Testis (tissue), 2 donors: ENCODE measurements at regions not wholly inside any gene's neighbourhood (a gene's known extent, or its start where the extent isn't known, plus 50 kb on each side); places are given as distances from the start of the nearest gene placed in this dataset.

ENCODE experiments used
- POLR2A ChIP-seq: fragments of 450-650 bp; IDR thresholded peaks from one replicate; pipeline ENCODE4 v1.6.1; 2017; ENCODE audit warnings: antibody characterized with exemption, mild to moderate bottlenecking, moderate library complexity
- TF ChIP-seq, protein P1 (sequence below), 3 experiments: fragments of 450-650 bp in 2 of 3; fragments of 200-600 bp in 1 of 3; sonication (generic) in 1 of 3; IDR thresholded peaks; one replicate each; pipeline ENCODE4 v1.5.1; 2016 to 2019; ENCODE audit warnings: antibody characterized with exemption in 3 of 3, mild to moderate bottlenecking in 2 of 3, moderate library complexity in 1 of 3

DNA sequence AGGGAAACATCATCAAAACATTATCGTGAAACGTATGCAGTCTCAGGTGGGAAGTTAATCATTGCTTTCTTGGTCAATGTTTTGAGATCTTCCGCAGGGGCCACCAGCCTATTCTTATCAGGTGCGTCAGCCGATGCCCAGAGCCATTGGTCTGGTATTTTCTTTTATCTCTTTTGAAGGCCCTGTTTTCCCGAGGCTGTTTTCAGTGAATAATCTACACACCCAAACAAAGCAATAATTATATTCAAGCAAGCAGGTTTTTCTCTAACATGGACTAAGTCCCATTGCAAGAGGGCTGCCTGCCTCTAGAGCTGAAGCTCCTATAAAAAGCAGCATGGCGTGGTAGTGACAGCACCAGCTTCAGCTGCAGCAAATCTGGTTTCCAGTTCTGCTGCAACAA is 430.0 kb upstream of the ID2 start:
- no peak for TF ChIP-seq POLR2A
- TF ChIP-seq, protein P1, sequence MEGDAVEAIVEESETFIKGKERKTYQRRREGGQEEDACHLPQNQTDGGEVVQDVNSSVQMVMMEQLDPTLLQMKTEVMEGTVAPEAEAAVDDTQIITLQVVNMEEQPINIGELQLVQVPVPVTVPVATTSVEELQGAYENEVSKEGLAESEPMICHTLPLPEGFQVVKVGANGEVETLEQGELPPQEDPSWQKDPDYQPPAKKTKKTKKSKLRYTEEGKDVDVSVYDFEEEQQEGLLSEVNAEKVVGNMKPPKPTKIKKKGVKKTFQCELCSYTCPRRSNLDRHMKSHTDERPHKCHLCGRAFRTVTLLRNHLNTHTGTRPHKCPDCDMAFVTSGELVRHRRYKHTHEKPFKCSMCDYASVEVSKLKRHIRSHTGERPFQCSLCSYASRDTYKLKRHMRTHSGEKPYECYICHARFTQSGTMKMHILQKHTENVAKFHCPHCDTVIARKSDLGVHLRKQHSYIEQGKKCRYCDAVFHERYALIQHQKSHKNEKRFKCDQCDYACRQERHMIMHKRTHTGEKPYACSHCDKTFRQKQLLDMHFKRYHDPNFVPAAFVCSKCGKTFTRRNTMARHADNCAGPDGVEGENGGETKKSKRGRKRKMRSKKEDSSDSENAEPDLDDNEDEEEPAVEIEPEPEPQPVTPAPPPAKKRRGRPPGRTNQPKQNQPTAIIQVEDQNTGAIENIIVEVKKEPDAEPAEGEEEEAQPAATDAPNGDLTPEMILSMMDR (IDR thresholded peaks at IDR 0.05), result no peak
